ENCODE measurements at regions not wholly inside any gene's neighbourhood (a gene's known extent, or its start where the extent isn't known, plus 50 kb on each side); places are given as distances from the start of the nearest gene placed in this dataset.

- TF ChIP-seq CTCF (IDR thresholded peaks at IDR 0.05) (no peak), POLR2A (IDR thresholded peaks at IDR 0.05; ENCODE audit: low read depth) (no peak), POLR2AphosphoS5 (IDR thresholded peaks at IDR 0.05) (no peak)
Observed at GRCh38 chr16:51869176-51869575, 677.8 kb downstream of the TOX3 start.
